Neural cell (in vitro differentiated cells): ENCODE measurements at regions not wholly inside any gene's neighbourhood (a gene's known extent, or its start where the extent isn't known, plus 50 kb on each side); places are given as distances from the start of the nearest gene placed in this dataset.
A peak's percentile ranks its signal among the peaks of the same experiment; 100 is the strongest.

Source experiments
- H2AFZ ChIP-seq: fragments of 200-600, 300-800 bp; sonication (generic), shearing (Covaris generic); 2 replicates; pipeline ENCODE4 v1.6.0; 2014; ENCODE audit warnings: low read depth, mild to moderate bottlenecking, antibody characterized with exemption, low read length, moderate library complexity
- H3F3A ChIP-seq: fragments of 200-600 bp; shearing (Covaris generic); 2 replicates; pipeline ENCODE4 v1.6.1; 2016; ENCODE audit warnings: mild to moderate bottlenecking, moderate library complexity, mixed read lengths, antibody characterized with exemption, low read length; ENCODE audit not compliant: insufficient read depth, poor library complexity, severe bottlenecking
- H3K27ac ChIP-seq: fragments of 200-600, 300-800 bp; sonication (generic), shearing (Covaris generic); 2 replicates; pipeline ENCODE4 v1.5.1; 2014; ENCODE audit warnings: mild to moderate bottlenecking, low read length, moderate library complexity
- H3K27me3 ChIP-seq: fragments of 300-800, 200-600 bp; sonication (generic), shearing (Covaris generic); 2 replicates; pipeline ENCODE4 v1.6.0; 2014; ENCODE audit warnings: mild to moderate bottlenecking, low read depth, low read length, moderate library complexity; ENCODE audit not compliant: insufficient read depth
- H3K36me3 ChIP-seq: fragments of 300-800, 200-600 bp; sonication (generic), shearing (Covaris generic); 2 replicates; pipeline ENCODE4 v1.5.1; 2014; ENCODE audit warnings: mild to moderate bottlenecking, antibody characterized with exemption, low read length, moderate library complexity; ENCODE audit not compliant: insufficient read depth
- H3K4me2 ChIP-seq: fragments of 300-800, 200-600 bp; sonication (generic), shearing (Covaris generic); 2 replicates; pipeline ENCODE4 v1.6.0; 2014; ENCODE audit warnings: mild to moderate bottlenecking, low read length
- H3K4me3 ChIP-seq: fragments of 300-800, 200-600 bp; sonication (generic), shearing (Covaris generic); 2 replicates; pipeline ENCODE4 v1.5.1; 2014; ENCODE audit warnings: mild to moderate bottlenecking, low read length, moderate library complexity
- H3K79me2 ChIP-seq: fragments of 200-600 bp; shearing (Covaris generic); replicated peaks from 2 replicates; pipeline ENCODE4 v1.6.0; 2014; ENCODE audit warnings: mild to moderate bottlenecking, low read length, moderate library complexity; ENCODE audit not compliant: insufficient read depth
- H3K9ac ChIP-seq: fragments of 300-800, 200-600 bp; sonication (generic), shearing (Covaris generic); 2 replicates; pipeline ENCODE4 v1.6.1; 2016; ENCODE audit warnings: mild to moderate bottlenecking, low read length, mixed read lengths
- H3K9me2 ChIP-seq: fragments of 200-600 bp; shearing (Covaris generic); 2 replicates; pipeline ENCODE4 v1.6.1; 2016; ENCODE audit warnings: mild to moderate bottlenecking, low read length, mixed read lengths; ENCODE audit not compliant: insufficient read depth
- H3K9me3 ChIP-seq: fragments of 200-600, 300-800 bp; sonication (generic), shearing (Covaris generic); 2 replicates; pipeline ENCODE4 v1.6.1; 2016; ENCODE audit warnings: mild to moderate bottlenecking, mixed run types, low read length, moderate library complexity, mixed read lengths
- H4K20me1 ChIP-seq: fragments of 200-600 bp; shearing (Covaris generic); 2 replicates; pipeline ENCODE4 v1.6.1; 2016; ENCODE audit warnings: mild to moderate bottlenecking, mixed run types; ENCODE audit not compliant: insufficient read depth
- EP300 ChIP-seq: fragments of 450-650 bp; conservative IDR thresholded peaks from 2 replicates; pipeline ENCODE4 v1.6.1; 2014; ENCODE audit warnings: antibody characterized with exemption, mild to moderate bottlenecking, moderate library complexity; ENCODE audit not compliant: poor library complexity, severe bottlenecking
- EZH2 ChIP-seq: fragments of 200-600, 300-800 bp; shearing (Covaris generic), sonication (generic); IDR thresholded peaks from 2 replicates; pipeline ENCODE4 v1.6.1; 2014; ENCODE audit warnings: antibody characterized with exemption, low read length, borderline replicate concordance, mild to moderate bottlenecking; ENCODE audit not compliant: insufficient read depth, poor library complexity, severe bottlenecking
- MXI1 ChIP-seq: fragments of 450-650 bp; conservative IDR thresholded peaks from 2 replicates; pipeline ENCODE4 v1.6.1; 2014; ENCODE audit warnings: antibody characterized with exemption, mild to moderate bottlenecking; ENCODE audit not compliant: poor library complexity, severe bottlenecking
- POLR2AphosphoS5 ChIP-seq: IDR thresholded peaks from 2 replicates; pipeline ENCODE4 v1.6.1; 2012
- RAD21 ChIP-seq: fragments of 450-650 bp; conservative IDR thresholded peaks from 2 replicates; pipeline ENCODE4 v1.6.1; 2014; ENCODE audit warnings: antibody characterized with exemption, mild to moderate bottlenecking, moderate library complexity
- SMC3 ChIP-seq: fragments of 450-650 bp; conservative IDR thresholded peaks from 2 replicates; pipeline ENCODE4 v1.6.1; 2014; ENCODE audit warnings: antibody characterized with exemption, mild to moderate bottlenecking, moderate library complexity; ENCODE audit not compliant: poor library complexity
- TAF1 ChIP-seq: IDR thresholded peaks from 2 replicates; pipeline ENCODE4 v1.6.1; 2012; ENCODE audit warnings: low read depth
- TF ChIP-seq, protein P1 (sequence below): fragments of 450-650 bp; IDR thresholded peaks from 2 replicates; pipeline ENCODE4 v1.5.1; 2014; ENCODE audit warnings: antibody characterized with exemption, mild to moderate bottlenecking, moderate library complexity; ENCODE audit not compliant: poor library complexity, severe bottlenecking
- TF ChIP-seq, protein P2 (sequence below): IDR thresholded peaks from 2 replicates; pipeline ENCODE4 v1.6.1; 2012; ENCODE audit warnings: borderline replicate concordance

DNA sequence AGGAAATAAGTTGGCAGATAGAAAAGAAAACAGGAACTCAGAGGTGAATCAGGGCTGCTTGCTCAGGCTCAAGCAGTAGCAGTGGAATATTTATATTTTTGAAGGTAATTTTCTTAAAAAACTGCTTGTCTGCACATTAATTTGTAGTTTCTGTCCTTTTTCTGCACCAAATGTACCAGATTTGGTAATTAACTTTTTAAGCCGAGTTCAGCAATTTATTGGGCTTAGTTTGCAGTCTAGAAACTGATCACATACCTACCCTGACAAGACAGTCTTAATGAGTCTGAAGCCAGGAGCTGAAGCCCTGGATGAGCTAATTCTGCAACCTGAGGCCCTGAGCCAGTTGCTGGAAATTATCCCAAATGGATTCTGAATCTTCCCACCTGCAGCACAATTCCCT is 647.0 kb downstream of the TDRD15 start:
- H2AFZ ChIP-seq: no peak overlapping the region
- no peak overlapping the region for H3K4me2 ChIP-seq
- H3K27ac ChIP-seq: peak overlapping the region; percentile 78
- no peaks in the 10 kb centered on the region for H3K79me2 ChIP-seq
- no peaks in the 10 kb centered on the region for H3K9me3 ChIP-seq
- H3K36me3 ChIP-seq: no peaks in the 10 kb centered on the region
- no peak overlapping the region for H3K4me3 ChIP-seq
- H3K9ac ChIP-seq: no peak overlapping the region
- no peaks in the 10 kb centered on the region for H3F3A ChIP-seq
- no peaks in the 10 kb centered on the region for H4K20me1 ChIP-seq
- no peaks in the 10 kb centered on the region for H3K27me3 ChIP-seq
- H3K9me2 ChIP-seq: no peaks in the 10 kb centered on the region
- TF ChIP-seq RAD21: no peak
- TF ChIP-seq MXI1: no peak
- no peak for TF ChIP-seq SMC3
- TF ChIP-seq, protein P1, sequence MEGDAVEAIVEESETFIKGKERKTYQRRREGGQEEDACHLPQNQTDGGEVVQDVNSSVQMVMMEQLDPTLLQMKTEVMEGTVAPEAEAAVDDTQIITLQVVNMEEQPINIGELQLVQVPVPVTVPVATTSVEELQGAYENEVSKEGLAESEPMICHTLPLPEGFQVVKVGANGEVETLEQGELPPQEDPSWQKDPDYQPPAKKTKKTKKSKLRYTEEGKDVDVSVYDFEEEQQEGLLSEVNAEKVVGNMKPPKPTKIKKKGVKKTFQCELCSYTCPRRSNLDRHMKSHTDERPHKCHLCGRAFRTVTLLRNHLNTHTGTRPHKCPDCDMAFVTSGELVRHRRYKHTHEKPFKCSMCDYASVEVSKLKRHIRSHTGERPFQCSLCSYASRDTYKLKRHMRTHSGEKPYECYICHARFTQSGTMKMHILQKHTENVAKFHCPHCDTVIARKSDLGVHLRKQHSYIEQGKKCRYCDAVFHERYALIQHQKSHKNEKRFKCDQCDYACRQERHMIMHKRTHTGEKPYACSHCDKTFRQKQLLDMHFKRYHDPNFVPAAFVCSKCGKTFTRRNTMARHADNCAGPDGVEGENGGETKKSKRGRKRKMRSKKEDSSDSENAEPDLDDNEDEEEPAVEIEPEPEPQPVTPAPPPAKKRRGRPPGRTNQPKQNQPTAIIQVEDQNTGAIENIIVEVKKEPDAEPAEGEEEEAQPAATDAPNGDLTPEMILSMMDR: no peak
- TF ChIP-seq, protein P2, sequence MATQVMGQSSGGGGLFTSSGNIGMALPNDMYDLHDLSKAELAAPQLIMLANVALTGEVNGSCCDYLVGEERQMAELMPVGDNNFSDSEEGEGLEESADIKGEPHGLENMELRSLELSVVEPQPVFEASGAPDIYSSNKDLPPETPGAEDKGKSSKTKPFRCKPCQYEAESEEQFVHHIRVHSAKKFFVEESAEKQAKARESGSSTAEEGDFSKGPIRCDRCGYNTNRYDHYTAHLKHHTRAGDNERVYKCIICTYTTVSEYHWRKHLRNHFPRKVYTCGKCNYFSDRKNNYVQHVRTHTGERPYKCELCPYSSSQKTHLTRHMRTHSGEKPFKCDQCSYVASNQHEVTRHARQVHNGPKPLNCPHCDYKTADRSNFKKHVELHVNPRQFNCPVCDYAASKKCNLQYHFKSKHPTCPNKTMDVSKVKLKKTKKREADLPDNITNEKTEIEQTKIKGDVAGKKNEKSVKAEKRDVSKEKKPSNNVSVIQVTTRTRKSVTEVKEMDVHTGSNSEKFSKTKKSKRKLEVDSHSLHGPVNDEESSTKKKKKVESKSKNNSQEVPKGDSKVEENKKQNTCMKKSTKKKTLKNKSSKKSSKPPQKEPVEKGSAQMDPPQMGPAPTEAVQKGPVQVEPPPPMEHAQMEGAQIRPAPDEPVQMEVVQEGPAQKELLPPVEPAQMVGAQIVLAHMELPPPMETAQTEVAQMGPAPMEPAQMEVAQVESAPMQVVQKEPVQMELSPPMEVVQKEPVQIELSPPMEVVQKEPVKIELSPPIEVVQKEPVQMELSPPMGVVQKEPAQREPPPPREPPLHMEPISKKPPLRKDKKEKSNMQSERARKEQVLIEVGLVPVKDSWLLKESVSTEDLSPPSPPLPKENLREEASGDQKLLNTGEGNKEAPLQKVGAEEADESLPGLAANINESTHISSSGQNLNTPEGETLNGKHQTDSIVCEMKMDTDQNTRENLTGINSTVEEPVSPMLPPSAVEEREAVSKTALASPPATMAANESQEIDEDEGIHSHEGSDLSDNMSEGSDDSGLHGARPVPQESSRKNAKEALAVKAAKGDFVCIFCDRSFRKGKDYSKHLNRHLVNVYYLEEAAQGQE: no peak
- no peak for TF ChIP-seq EP300
- TF ChIP-seq POLR2AphosphoS5: no peak
- no peak for TF ChIP-seq TAF1
- TF ChIP-seq EZH2: no peak

DNA sequence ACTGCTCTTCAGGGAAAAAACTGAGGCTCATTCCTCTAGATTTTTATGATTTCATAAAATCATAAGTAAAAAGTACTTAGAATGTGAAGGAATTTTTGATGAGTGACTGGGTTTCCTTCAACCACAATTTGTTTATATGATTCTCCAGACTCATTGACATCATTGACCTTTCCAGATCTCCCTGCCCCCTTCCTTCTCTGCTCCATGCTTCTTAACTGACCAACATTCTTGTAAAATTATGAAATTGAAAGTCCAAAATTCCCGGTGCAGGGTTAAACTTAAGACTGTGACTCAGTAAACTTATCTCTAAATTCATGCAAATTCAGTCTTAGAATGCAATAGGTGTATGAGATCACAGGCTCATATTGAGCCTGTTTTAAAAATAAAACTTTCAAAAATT is 648.9 kb downstream of the TDRD15 start:
- Histone ChIP-seq H2AFZ (no peak overlapping the region), H3K4me3 (no peak overlapping the region), H3F3A (no peaks in the 10 kb centered on the region), H3K9me3 (no peaks in the 10 kb centered on the region), H3K79me2 (no peaks in the 10 kb centered on the region), H3K4me2 (no peak overlapping the region), H3K27me3 (no peaks in the 10 kb centered on the region), H3K36me3 (no peaks in the 10 kb centered on the region), H3K9ac (no peak overlapping the region), H3K27ac (peak overlapping the region; percentile 78), H4K20me1 (no peaks in the 10 kb centered on the region), H3K9me2 (no peaks in the 10 kb centered on the region)
- TF ChIP-seq, protein P1: no peak
- no peak for TF ChIP-seq SMC3
- no peak for TF ChIP-seq POLR2AphosphoS5
- no peak for TF ChIP-seq RAD21
- TF ChIP-seq MXI1: no peak
- TF ChIP-seq EP300: no peak
- TF ChIP-seq, protein P2: no peak
- TF ChIP-seq TAF1: no peak
- TF ChIP-seq EZH2: no peak
